A673 (cell line): ENCODE measurements at regions not wholly inside any gene's neighbourhood (a gene's known extent, or its start where the extent isn't known, plus 50 kb on each side); places are given as distances from the start of the nearest gene placed in this dataset.

Experiments used
- BruUV-seq: library from RNA; stranded (reverse); fragments of 400-500 nt; replicated peaks from 2 replicates; lab custom pipeline; 2021; lab: Mats Ljungman, UMichigan
- CTCF ChIA-PET: fragments of 300-600 bp; sonication (Branson Sonifier 250); formaldehyde crosslinking; loops from one replicate; lab custom pipeline; 2022; ENCODE audit warnings: antibody characterized with exemption; lab: Charles Lee
- POLR2A ChIA-PET: fragments of 300-600 bp; sonication (Branson Sonifier 250); formaldehyde crosslinking; loops from one replicate; lab custom pipeline; 2022; ENCODE audit warnings: antibody characterized with exemption; ENCODE audit not compliant: low non-redundant PET; lab: Charles Lee
- DNase-seq: peaks from one replicate; pipeline ENCODE4 v3.0.0-alpha.2; 2015; ENCODE audit warnings: low spot score
- H3K27ac ChIP-seq: fragments of 200-600 bp; sonication (generic); 2 replicates; pipeline ENCODE4 v1.5.1; 2016; ENCODE audit warnings: mixed run types, low read depth, mild to moderate bottlenecking, mixed read lengths, antibody characterized with exemption, low read length; ENCODE audit not compliant: poor library complexity, severe bottlenecking
- H3K27me3 ChIP-seq: fragments of 200-600 bp; sonication (generic); replicated peaks from 2 replicates; pipeline ENCODE4 v1.6.1; 2017; ENCODE audit warnings: mixed run types, low read depth, mild to moderate bottlenecking, mixed read lengths, antibody characterized with exemption, low read length; ENCODE audit not compliant: insufficient read depth, poor library complexity
- H3K36me3 ChIP-seq: fragments of 200-600 bp; sonication (generic); 2 replicates; pipeline ENCODE4 v1.6.1; 2016; ENCODE audit warnings: mixed run types, mild to moderate bottlenecking, mixed read lengths, antibody characterized with exemption, low read length; ENCODE audit not compliant: insufficient read depth, poor library complexity, severe bottlenecking
- H3K4me1 ChIP-seq: fragments of 200-600 bp; sonication (generic); 2 replicates; pipeline ENCODE4 v1.6.1; 2017; ENCODE audit warnings: mixed run types, mild to moderate bottlenecking, mixed read lengths, antibody characterized with exemption, low read length; ENCODE audit not compliant: insufficient read depth, poor library complexity, severe bottlenecking
- H3K4me3 ChIP-seq: fragments of 200-600 bp; sonication (generic); 2 replicates; pipeline ENCODE4 v1.5.1; 2016; ENCODE audit warnings: low read depth, mixed run types, mild to moderate bottlenecking, mixed read lengths, low read length; ENCODE audit not compliant: poor library complexity, severe bottlenecking
- H3K9me3 ChIP-seq: fragments of 200-600 bp; sonication (generic); 2 replicates; pipeline ENCODE4 v1.6.1; 2016; ENCODE audit warnings: mixed run types, low read depth, mild to moderate bottlenecking, mixed read lengths, antibody characterized with exemption, low read length; ENCODE audit not compliant: poor library complexity, severe bottlenecking
- EZH2 ChIP-seq: fragments of 200-600 bp; sonication (generic); IDR thresholded peaks from 2 replicates; pipeline ENCODE4 v1.6.1; 2017; ENCODE audit warnings: borderline replicate concordance, low read depth, mild to moderate bottlenecking, mixed read lengths, antibody characterized with exemption, low read length; ENCODE audit not compliant: poor library complexity, severe bottlenecking
- intact Hi-C: fragments of 100-400 bp; cut with micrococcal nuclease; formaldehyde crosslinking; loops from one replicate; pipeline ENCODE4 v1.10.0; 2022; ENCODE audit not compliant: unreplicated experiment
- TF ChIP-seq, protein P1 (sequence below): fragments of 300-800, 200-600 bp; sonication (generic); conservative IDR thresholded peaks from 2 replicates; pipeline ENCODE4 v1.5.1; 2017; ENCODE audit warnings: low read depth, mild to moderate bottlenecking, antibody characterized with exemption, low read length, moderate library complexity, mixed read lengths

DNA sequence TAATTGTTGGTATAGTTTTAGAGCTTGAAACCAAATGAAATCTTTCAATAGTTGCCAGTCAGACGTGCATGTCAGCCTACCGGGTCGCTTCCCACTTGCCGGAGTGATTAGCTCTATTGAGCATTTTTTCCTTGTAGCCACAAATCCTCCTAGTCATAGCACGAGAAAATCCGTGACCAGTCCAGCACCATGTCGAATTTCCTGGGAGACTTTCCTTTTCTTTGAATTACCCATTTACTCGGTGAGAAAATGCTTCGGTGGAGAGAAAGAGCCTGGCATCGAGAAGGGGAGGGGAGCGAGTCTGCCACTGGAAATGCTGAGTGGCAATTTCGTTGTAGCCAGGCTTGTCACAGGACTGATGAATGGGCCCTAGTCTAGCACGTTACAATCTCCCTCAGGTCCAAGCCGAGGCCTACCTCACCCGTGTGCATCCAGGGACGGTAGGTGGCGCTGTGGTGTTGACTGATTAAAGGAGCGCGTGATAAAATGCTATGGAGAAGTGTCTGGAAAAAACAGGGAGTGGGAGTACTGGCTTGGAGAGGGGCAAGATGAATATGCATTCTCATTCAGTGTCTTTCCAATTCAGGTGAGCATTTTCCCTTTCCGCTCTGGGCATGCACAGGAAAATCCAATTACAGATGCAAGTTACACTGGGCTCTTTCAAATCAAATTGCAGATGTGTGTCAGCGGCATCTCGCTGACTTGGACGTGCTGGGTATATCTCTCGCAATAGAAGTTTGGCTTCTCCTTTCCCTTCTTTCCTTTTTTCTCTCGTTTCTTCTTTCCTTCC, 238.8 kb downstream of the EDEM1 start:
- H3K9me3 ChIP-seq, result no peaks in the 10 kb centered on the region
- CTCF ChIA-PET, result no interaction called here
- intact Hi-C loops, result loop anchor here (2.0 to 10.0 kb wide), 2 partner anchors 299 to 1373 kb away; no protein-coding TSS in a partner anchor

DNA sequence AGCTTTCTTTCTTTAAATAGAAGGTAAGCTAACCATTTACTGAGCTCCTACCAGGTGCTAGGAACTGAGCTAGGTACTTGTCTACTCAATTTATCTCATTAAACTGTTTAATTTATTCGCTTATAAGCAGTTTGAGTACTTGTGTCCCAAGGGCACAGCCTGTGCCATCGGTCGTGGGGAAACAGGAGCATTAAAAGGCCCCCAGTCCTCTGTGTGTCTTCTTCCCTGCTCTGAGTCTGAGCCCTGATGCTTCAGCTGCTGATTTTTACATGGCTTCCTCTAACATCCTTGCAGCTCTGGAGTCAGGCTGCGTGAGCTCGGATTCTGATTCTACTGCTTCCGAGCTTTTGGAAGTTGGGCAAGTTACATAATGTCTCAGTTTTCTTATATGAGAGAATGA, 239.5 kb downstream of the EDEM1 start:
- Histone ChIP-seq H3K4me3 (no peak overlapping the region), H3K27ac (no peak overlapping the region), H3K4me1 (no peaks in the 10 kb centered on the region), H3K27me3 (no peaks in the 10 kb centered on the region), H3K36me3 (no peaks in the 10 kb centered on the region), H3K9me3 (no peaks in the 10 kb centered on the region)
- no peak for DNase-seq
- intact Hi-C loops, result loop anchor here (2.0 to 10.0 kb wide), 2 partner anchors 298 to 1372 kb away; no protein-coding TSS in a partner anchor
- no peak for TF ChIP-seq EZH2
- TF ChIP-seq, protein P1, sequence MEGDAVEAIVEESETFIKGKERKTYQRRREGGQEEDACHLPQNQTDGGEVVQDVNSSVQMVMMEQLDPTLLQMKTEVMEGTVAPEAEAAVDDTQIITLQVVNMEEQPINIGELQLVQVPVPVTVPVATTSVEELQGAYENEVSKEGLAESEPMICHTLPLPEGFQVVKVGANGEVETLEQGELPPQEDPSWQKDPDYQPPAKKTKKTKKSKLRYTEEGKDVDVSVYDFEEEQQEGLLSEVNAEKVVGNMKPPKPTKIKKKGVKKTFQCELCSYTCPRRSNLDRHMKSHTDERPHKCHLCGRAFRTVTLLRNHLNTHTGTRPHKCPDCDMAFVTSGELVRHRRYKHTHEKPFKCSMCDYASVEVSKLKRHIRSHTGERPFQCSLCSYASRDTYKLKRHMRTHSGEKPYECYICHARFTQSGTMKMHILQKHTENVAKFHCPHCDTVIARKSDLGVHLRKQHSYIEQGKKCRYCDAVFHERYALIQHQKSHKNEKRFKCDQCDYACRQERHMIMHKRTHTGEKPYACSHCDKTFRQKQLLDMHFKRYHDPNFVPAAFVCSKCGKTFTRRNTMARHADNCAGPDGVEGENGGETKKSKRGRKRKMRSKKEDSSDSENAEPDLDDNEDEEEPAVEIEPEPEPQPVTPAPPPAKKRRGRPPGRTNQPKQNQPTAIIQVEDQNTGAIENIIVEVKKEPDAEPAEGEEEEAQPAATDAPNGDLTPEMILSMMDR, result no peak
- POLR2A ChIA-PET, result no interaction called here
- CTCF ChIA-PET, result no interaction called here
- no TSS peak for BruUV-seq

More for the DNA sequence above, 238.8 kb downstream of the EDEM1 start:
- no peak for TF ChIP-seq EZH2
- TF ChIP-seq, protein P1, result peak; percentile 93
- Histone ChIP-seq H3K36me3 (no peaks in the 10 kb centered on the region), H3K4me1 (no peaks in the 10 kb centered on the region), H3K27me3 (no peaks in the 10 kb centered on the region), H3K4me3 (no peak overlapping the region), H3K27ac (no peak overlapping the region)
- BruUV-seq, result no TSS peak
- DNase-seq, result peak; percentile 83
- POLR2A ChIA-PET, result no interaction called here

DNA sequence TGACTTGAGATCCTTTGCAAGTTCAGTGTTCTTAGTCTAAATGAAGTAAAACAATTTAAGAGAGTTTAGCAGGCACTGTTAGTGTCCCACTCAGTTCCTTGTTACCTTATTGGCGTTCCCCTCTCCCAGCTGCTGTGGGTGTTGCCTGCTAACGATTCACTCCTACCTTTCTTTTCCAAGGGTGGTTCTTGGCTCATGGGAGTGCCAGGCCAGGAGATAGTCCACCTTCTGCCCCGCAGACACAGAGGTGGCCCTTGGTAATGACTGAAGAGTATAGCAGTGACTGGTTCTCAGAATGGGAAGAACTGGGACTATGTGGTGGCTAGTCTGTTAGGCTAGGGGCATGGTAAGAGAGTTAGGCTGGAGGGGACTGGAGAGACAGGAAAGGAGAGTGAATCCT, 240.4 kb downstream of the EDEM1 start:
- Histone ChIP-seq H3K36me3 (no peaks in the 10 kb centered on the region), H3K4me3 (no peak overlapping the region), H3K4me1 (no peaks in the 10 kb centered on the region), H3K27ac (no peak overlapping the region), H3K9me3 (no peaks in the 10 kb centered on the region), H3K27me3 (no peaks in the 10 kb centered on the region)
- BruUV-seq, result no TSS peak
- intact Hi-C loops, result loop anchor here (2.0 to 10.0 kb wide), 2 partner anchors 297 to 1371 kb away; no protein-coding TSS in a partner anchor
- POLR2A ChIA-PET, result no interaction called here
- CTCF ChIA-PET, result no interaction called here
- TF ChIP-seq, protein P1, result no peak
- TF ChIP-seq EZH2, result no peak
- DNase-seq, result no peak
